ENCODE measurements at regions not wholly inside any gene's neighbourhood (a gene's known extent, or its start where the extent isn't known, plus 50 kb on each side); places are given as distances from the start of the nearest gene placed in this dataset.
A peak's percentile ranks its signal among the peaks of the same experiment; 100 is the strongest.

DNA sequence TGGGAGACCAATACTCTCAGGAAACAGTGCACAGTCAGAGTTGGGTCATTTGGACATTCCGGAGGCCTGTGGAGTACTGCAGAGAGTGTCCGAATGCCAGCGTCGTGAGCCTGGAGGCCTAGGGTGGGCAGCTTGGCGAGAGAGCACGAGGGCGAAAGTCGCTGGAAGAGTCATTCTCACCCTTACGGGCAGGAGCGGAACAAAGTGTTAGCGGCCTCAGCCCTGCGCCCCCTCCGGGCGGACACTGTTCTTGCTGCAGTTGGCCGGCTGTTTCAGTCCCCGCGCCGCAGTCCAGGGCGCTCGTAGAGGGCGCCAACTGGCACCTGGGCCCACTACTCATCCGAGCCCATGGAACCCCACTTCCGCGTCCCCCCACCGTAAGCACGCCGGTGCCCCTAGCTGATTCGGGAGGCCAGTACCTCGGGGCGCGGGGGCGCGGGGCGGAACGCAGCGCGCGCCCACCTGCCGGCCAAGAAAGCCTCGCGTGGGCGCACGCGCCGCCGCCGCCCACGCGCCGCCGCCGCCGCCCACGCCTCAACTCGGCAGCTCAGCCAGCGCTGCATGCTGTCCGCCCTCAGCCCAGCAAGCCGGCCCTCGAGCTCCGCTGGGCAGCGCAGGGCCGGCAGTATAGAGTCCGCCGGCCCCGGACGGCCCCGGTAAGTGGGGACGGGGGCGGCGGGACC, 99.7 kb upstream of the CCL21 start:
- ATAC-seq (ENCODE audit: low FRiP score in 2 of 2) (peak in 1 of 2 donors; percentile 43), DNase-seq (peak in 1 of 2 donors; percentile 75)
- peaks cover 0 to 8% (median 0%) of the 10 kb centered on the region in 4 donors for H3K9me3 ChIP-seq
- H3K4me1 ChIP-seq, result peaks cover 0 to 10% (median 4%) of the 10 kb centered on the region in 4 donors
- TF ChIP-seq POLR2A (IDR thresholded peaks at IDR 0.05), result no peak
- TF ChIP-seq, protein P1, sequence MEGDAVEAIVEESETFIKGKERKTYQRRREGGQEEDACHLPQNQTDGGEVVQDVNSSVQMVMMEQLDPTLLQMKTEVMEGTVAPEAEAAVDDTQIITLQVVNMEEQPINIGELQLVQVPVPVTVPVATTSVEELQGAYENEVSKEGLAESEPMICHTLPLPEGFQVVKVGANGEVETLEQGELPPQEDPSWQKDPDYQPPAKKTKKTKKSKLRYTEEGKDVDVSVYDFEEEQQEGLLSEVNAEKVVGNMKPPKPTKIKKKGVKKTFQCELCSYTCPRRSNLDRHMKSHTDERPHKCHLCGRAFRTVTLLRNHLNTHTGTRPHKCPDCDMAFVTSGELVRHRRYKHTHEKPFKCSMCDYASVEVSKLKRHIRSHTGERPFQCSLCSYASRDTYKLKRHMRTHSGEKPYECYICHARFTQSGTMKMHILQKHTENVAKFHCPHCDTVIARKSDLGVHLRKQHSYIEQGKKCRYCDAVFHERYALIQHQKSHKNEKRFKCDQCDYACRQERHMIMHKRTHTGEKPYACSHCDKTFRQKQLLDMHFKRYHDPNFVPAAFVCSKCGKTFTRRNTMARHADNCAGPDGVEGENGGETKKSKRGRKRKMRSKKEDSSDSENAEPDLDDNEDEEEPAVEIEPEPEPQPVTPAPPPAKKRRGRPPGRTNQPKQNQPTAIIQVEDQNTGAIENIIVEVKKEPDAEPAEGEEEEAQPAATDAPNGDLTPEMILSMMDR (IDR thresholded peaks at IDR 0.05), result peak in 2 of 6 experiments; percentile 14 to 29
- H3K4me3 ChIP-seq, result peak overlapping the region in 3 of 4 donors; percentile 7 to 23 (median 21)
- no peaks in the 10 kb centered on the region for H3K36me3 ChIP-seq
- WGBS, 2 donors, result 21% methylated on average over 36 of the region's 70 CpGs; no CpG with 5 or more reads in 1 of the 2 donors
- H3K27me3 ChIP-seq, result peaks cover 0 to 11% (median 6%) of the 10 kb centered on the region in 4 donors
- no peak overlapping the region for H3K27ac ChIP-seq

DNA sequence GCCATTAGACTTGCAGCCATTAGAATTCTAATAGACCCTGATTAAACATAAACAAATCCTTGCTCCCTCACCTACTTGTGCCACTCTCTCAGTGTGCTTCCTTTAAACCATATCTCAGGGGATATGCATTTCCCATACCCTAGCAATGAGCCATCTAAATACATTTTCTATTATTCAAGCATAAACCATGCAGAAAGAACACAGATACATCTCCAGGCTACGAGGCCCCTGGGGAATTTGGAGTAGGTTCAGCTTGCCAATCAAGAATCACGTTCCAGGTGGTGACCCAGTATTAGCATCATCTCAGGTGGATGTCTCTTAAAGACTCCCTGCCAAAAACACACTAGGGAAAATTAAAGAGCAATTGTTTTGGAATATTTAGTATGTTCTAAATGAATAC, 93.0 kb upstream of the CCL21 start:
- H3K36me3 ChIP-seq, result no peaks in the 10 kb centered on the region
- WGBS, 2 donors, result 49 to 56% methylated on average over 2 of the region's 2 CpGs
- ATAC-seq (ENCODE audit: low FRiP score in 2 of 2), result no peak
- H3K4me3 ChIP-seq, result no peak overlapping the region
- peaks cover 0 to 3% (median 0%) of the 10 kb centered on the region in 4 donors for H3K9me3 ChIP-seq
- H3K4me1 ChIP-seq, result no peaks in the 10 kb centered on the region
- no peaks in the 10 kb centered on the region for H3K27me3 ChIP-seq
- no peak overlapping the region for H3K27ac ChIP-seq
- TF ChIP-seq POLR2A (IDR thresholded peaks at IDR 0.05) (no peak), POLR2AphosphoS5 (IDR thresholded peaks at IDR 0.05) (no peak), EP300 (IDR thresholded peaks at IDR 0.05) (no peak)
- TF ChIP-seq, protein P1 (IDR thresholded peaks at IDR 0.05), result no peak
- no peak for DNase-seq

DNA sequence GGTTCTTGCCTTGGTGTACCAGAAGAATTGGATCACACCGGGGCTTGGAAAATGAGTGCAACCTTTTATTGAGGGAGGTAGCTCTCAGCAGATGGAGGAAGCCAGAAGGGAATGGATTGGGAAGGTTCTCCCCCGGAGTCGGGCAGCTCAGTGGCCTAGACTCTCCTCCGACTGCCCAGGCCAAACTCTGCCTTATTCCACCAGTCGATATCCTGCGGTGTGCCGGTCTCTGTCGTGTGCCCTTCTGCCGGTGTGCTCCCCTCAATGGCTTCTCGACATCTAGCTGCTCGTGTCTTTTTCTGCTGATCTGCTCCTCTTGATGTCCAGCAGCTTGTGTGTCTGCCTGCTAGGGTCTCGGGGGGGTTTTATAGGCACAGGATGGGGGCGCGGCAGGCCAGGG, 87.4 kb upstream of the CCL21 start:
- Histone ChIP-seq H3K27ac (no peak overlapping the region), H3K4me1 (no peaks in the 10 kb centered on the region), H3K9me3 (no peaks in the 10 kb centered on the region), H3K27me3 (no peaks in the 10 kb centered on the region), H3K36me3 (no peaks in the 10 kb centered on the region), H3K4me3 (no peak overlapping the region)
- ATAC-seq (ENCODE audit: low FRiP score in 2 of 2), result no peak
- DNase-seq, result peak in 1 of 2 donors; percentile 33
- TF ChIP-seq POLR2A (IDR thresholded peaks at IDR 0.05), result no peak
- no peak for TF ChIP-seq EP300 (IDR thresholded peaks at IDR 0.05)
- TF ChIP-seq POLR2AphosphoS5 (IDR thresholded peaks at IDR 0.05), result no peak
- TF ChIP-seq, protein P1 (IDR thresholded peaks at IDR 0.05), result no peak
- 76 to 82% methylated on average over 13 to 14 of the region's 14 CpGs for WGBS, 2 donors

DNA sequence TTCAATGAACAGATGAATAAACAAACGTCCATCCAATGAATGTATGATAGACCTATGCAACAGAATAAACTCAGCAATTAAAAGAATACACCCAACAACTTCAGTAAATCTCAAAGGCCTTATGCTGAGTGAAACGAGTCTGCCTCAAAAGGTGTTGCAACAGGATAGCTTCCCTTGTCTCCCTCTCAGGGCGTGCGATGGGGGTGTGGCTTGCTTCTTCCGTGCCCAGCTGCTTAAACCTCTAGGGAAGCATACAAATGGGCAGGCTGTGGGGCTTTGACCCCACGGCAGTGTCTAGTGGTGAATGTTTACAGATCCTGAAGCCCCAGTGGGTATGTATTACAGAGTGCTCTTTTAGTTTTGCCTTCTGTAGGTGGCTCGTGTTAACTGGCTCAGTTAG, 87.0 kb upstream of the CCL21 start:
- H3K9me3 ChIP-seq, result no peaks in the 10 kb centered on the region
- DNase-seq (no peak), ATAC-seq (ENCODE audit: low FRiP score in 2 of 2) (no peak)
- H3K4me3 ChIP-seq, result no peak overlapping the region
- H3K27ac ChIP-seq, result no peak overlapping the region
- no peaks in the 10 kb centered on the region for H3K27me3 ChIP-seq
- no peaks in the 10 kb centered on the region for H3K4me1 ChIP-seq
- no peak for TF ChIP-seq EP300 (IDR thresholded peaks at IDR 0.05)
- no peak for TF ChIP-seq POLR2A (IDR thresholded peaks at IDR 0.05)
- TF ChIP-seq POLR2AphosphoS5 (IDR thresholded peaks at IDR 0.05), result no peak
- TF ChIP-seq, protein P1 (IDR thresholded peaks at IDR 0.05), result no peak
- WGBS, 2 donors, result 18 to 25% methylated on average over 7 of the region's 7 CpGs
- H3K36me3 ChIP-seq, result no peaks in the 10 kb centered on the region

DNA sequence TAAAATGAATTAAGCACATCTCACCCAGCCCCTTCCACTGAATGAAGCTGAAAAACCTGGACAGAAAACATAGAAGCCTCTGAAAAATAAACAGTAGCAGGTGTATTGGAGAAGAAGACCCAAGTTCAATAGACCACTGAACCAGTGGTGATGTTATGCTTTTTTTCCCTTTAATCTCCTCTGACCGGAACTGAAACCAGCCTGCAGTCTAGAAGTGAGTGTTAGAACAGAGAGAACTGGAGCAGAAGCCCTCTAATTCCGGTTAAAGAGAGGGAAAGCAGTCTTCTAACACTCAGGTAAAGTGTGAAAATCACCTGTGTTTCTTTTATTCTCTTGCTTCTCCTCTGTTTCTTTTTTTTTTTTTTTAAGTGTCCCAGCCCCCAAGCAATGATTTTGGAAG, 83.5 kb upstream of the CCL21 start:
- 70 to 83% methylated on average over 2 of the region's 2 CpGs for WGBS, 2 donors
- Histone ChIP-seq H3K27me3 (no peaks in the 10 kb centered on the region), H3K4me1 (no peaks in the 10 kb centered on the region), H3K9me3 (no peaks in the 10 kb centered on the region), H3K27ac (no peak overlapping the region), H3K4me3 (no peak overlapping the region), H3K36me3 (no peaks in the 10 kb centered on the region)
- DNase-seq (no peak), ATAC-seq (ENCODE audit: low FRiP score in 2 of 2) (no peak)
- no peak for TF ChIP-seq POLR2AphosphoS5 (IDR thresholded peaks at IDR 0.05)
- TF ChIP-seq EP300 (IDR thresholded peaks at IDR 0.05), result no peak
- TF ChIP-seq, protein P1 (IDR thresholded peaks at IDR 0.05), result no peak
- no peak for TF ChIP-seq POLR2A (IDR thresholded peaks at IDR 0.05)

Measured in upper lobe of left lung (tissue), 6 donors.